SK-N-SH treated with all-trans-retinoic acid at 6 μM for 48 hours (cell line): ENCODE measurements at regions not wholly inside any gene's neighbourhood (a gene's known extent, or its start where the extent isn't known, plus 50 kb on each side); places are given as distances from the start of the nearest gene placed in this dataset.

Experiments used
- ATAC-seq: fragments of 200-7000 bp; cut with Tn5 transposase; 3 replicates; pipeline ENCODE4 v1.9.1; 2020; ENCODE audit warnings: mild to moderate bottlenecking, moderate library complexity
- OSR1 ChIP-seq: fragments of 250-450 bp; sonication (Bioruptor Pico); IDR thresholded peaks from 2 replicates; pipeline ENCODE4 v1.8.0; 2022; ENCODE audit warnings: moderate library complexity, mild to moderate bottlenecking, inconsistent platforms
- PPARA ChIP-seq: fragments of 250-450 bp; sonication (Bioruptor Pico); IDR thresholded peaks from 2 replicates; pipeline ENCODE4 v1.5.0; 2020; ENCODE audit warnings: mild to moderate bottlenecking, borderline replicate concordance
- RARB ChIP-seq: fragments of 250-450 bp; sonication (Bioruptor Pico); IDR thresholded peaks from 2 replicates; pipeline ENCODE4 v1.8.0; 2021; ENCODE audit warnings: mild to moderate bottlenecking, moderate library complexity
- TOX ChIP-seq: fragments of 250-450 bp; sonication (Bioruptor Pico); IDR thresholded peaks from 2 replicates; pipeline ENCODE4 v1.8.0; 2021; ENCODE audit warnings: mild to moderate bottlenecking, moderate library complexity, borderline replicate concordance
- ZFP3 ChIP-seq: fragments of 250-450 bp; sonication (Bioruptor Pico); IDR thresholded peaks from 2 replicates; pipeline ENCODE4 v1.5.0; 2020; ENCODE audit warnings: mild to moderate bottlenecking, moderate library complexity
- ZFP30 ChIP-seq: fragments of 450-650 bp; formaldehyde crosslinking; IDR thresholded peaks from 2 replicates; pipeline ENCODE4 v1.5.0; 2022; ENCODE audit warnings: mild to moderate bottlenecking, moderate library complexity
- ZNF70 ChIP-seq: fragments of 450-650 bp; formaldehyde crosslinking; IDR thresholded peaks from 2 replicates; pipeline ENCODE4 v1.5.0; 2020; ENCODE audit warnings: mild to moderate bottlenecking, moderate library complexity
- ZNF8 ChIP-seq: fragments of 450-650 bp; formaldehyde crosslinking; IDR thresholded peaks from 2 replicates; pipeline ENCODE4 v1.5.0; 2020; ENCODE audit warnings: mild to moderate bottlenecking, moderate library complexity
- TF ChIP-seq, protein P1 (sequence below): fragments of 250-450 bp; sonication (Bioruptor Pico); IDR thresholded peaks from 2 replicates; pipeline ENCODE4 v1.5.0; 2020; ENCODE audit warnings: mild to moderate bottlenecking, moderate library complexity

GRCh38 chr10:94282369-94282768 is 80.4 kb downstream of the NOC3L start:
- TF ChIP-seq ZNF8: no peak
- TF ChIP-seq, protein P1, sequence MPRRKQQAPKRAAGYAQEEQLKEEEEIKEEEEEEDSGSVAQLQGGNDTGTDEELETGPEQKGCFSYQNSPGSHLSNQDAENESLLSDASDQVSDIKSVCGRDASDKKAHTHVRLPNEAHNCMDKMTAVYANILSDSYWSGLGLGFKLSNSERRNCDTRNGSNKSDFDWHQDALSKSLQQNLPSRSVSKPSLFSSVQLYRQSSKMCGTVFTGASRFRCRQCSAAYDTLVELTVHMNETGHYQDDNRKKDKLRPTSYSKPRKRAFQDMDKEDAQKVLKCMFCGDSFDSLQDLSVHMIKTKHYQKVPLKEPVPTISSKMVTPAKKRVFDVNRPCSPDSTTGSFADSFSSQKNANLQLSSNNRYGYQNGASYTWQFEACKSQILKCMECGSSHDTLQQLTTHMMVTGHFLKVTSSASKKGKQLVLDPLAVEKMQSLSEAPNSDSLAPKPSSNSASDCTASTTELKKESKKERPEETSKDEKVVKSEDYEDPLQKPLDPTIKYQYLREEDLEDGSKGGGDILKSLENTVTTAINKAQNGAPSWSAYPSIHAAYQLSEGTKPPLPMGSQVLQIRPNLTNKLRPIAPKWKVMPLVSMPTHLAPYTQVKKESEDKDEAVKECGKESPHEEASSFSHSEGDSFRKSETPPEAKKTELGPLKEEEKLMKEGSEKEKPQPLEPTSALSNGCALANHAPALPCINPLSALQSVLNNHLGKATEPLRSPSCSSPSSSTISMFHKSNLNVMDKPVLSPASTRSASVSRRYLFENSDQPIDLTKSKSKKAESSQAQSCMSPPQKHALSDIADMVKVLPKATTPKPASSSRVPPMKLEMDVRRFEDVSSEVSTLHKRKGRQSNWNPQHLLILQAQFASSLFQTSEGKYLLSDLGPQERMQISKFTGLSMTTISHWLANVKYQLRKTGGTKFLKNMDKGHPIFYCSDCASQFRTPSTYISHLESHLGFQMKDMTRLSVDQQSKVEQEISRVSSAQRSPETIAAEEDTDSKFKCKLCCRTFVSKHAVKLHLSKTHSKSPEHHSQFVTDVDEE (CRISPR knock-in tag): no peak
- no peak for TF ChIP-seq ZFP30
- no peak for TF ChIP-seq TOX (CRISPR knock-in tag)
- TF ChIP-seq ZNF70: no peak
- no peak for TF ChIP-seq RARB
- no peak for TF ChIP-seq OSR1
- no peak for TF ChIP-seq ZFP3 (CRISPR knock-in tag)
- TF ChIP-seq PPARA: no peak
- no peak for ATAC-seq
